ENCODE measurements at regions not wholly inside any gene's neighbourhood (a gene's known extent, or its start where the extent isn't known, plus 50 kb on each side); places are given as distances from the start of the nearest gene placed in this dataset.

GRCh38 chr12:92300777-92301176 is 155.1 kb upstream of the BTG1 start:
- Histone ChIP-seq H3K27ac (ENCODE audit: low read length) (no peak overlapping the region), H3K4me3 (ENCODE audit: low read length) (no peak overlapping the region), H3K27me3 (ENCODE audit: control insufficient read depth, insufficient read depth, low read length) (no peaks in the 10 kb centered on the region), H3K36me3 (ENCODE audit: control insufficient read depth, insufficient read depth, low read length) (no peaks in the 10 kb centered on the region), H3K9me3 (replicated peaks; ENCODE audit: control insufficient read depth, low read depth, low read length) (no peaks in the 10 kb centered on the region), H3K4me1 (ENCODE audit: control insufficient read depth, insufficient read depth, low read length) (peaks cover 2% of the 10 kb centered on the region)
- no CpG with 5 or more reads among the region's 2 CpGs for WGBS (ENCODE audit: insufficient coverage)
- no peak for DNase-seq

- H3K9me3 ChIP-seq (replicated peaks; ENCODE audit: control insufficient read depth, low read depth, low read length), result no peaks in the 10 kb centered on the region
- no peak for DNase-seq
- no peaks in the 10 kb centered on the region for H3K36me3 ChIP-seq (ENCODE audit: control insufficient read depth, insufficient read depth, low read length)
- H3K27me3 ChIP-seq (ENCODE audit: control insufficient read depth, insufficient read depth, low read length), result no peaks in the 10 kb centered on the region
- no peak overlapping the region for H3K27ac ChIP-seq (ENCODE audit: low read length)
- WGBS (ENCODE audit: insufficient coverage), result 94% methylated on average over 3 of the region's 3 CpGs
- H3K4me1 ChIP-seq (ENCODE audit: control insufficient read depth, insufficient read depth, low read length), result peaks cover 2% of the 10 kb centered on the region
- H3K4me3 ChIP-seq (ENCODE audit: low read length), result no peak overlapping the region
Measured at GRCh38 chr12:92299744-92300143, 154.1 kb upstream of the BTG1 start.

GRCh38 chr12:92299344-92299743 is 153.7 kb upstream of the BTG1 start:
- H3K9me3 ChIP-seq (replicated peaks; ENCODE audit: control insufficient read depth, low read depth, low read length), result no peaks in the 10 kb centered on the region
- H3K36me3 ChIP-seq (ENCODE audit: control insufficient read depth, insufficient read depth, low read length), result no peaks in the 10 kb centered on the region
- H3K4me3 ChIP-seq (ENCODE audit: low read length), result no peak overlapping the region
- WGBS (ENCODE audit: insufficient coverage), result 75% methylated on average over 1 of the region's 2 CpGs
- DNase-seq, result no peak
- H3K27ac ChIP-seq (ENCODE audit: low read length), result no peak overlapping the region
- H3K27me3 ChIP-seq (ENCODE audit: control insufficient read depth, insufficient read depth, low read length), result no peaks in the 10 kb centered on the region
- H3K4me1 ChIP-seq (ENCODE audit: control insufficient read depth, insufficient read depth, low read length), result no peaks in the 10 kb centered on the region

- Histone ChIP-seq H3K36me3 (ENCODE audit: control insufficient read depth, insufficient read depth, low read length) (no peaks in the 10 kb centered on the region), H3K27ac (ENCODE audit: low read length) (no peak overlapping the region), H3K27me3 (ENCODE audit: control insufficient read depth, insufficient read depth, low read length) (no peaks in the 10 kb centered on the region), H3K4me3 (ENCODE audit: low read length) (no peak overlapping the region), H3K4me1 (ENCODE audit: control insufficient read depth, insufficient read depth, low read length) (no peaks in the 10 kb centered on the region), H3K9me3 (replicated peaks; ENCODE audit: control insufficient read depth, low read depth, low read length) (no peaks in the 10 kb centered on the region)
- DNase-seq, result peak; percentile 26
- 71% methylated on average over 2 of the region's 8 CpGs for WGBS (ENCODE audit: insufficient coverage)
Measured at GRCh38 chr12:92297932-92298696, 152.5 kb upstream of the BTG1 start.

- H3K36me3 ChIP-seq (ENCODE audit: control insufficient read depth, insufficient read depth, low read length), result no peaks in the 10 kb centered on the region
- no peak for DNase-seq
- no peaks in the 10 kb centered on the region for H3K9me3 ChIP-seq (replicated peaks; ENCODE audit: control insufficient read depth, low read depth, low read length)
- no peaks in the 10 kb centered on the region for H3K4me1 ChIP-seq (ENCODE audit: control insufficient read depth, insufficient read depth, low read length)
- H3K27ac ChIP-seq (ENCODE audit: low read length), result no peak overlapping the region
- H3K27me3 ChIP-seq (ENCODE audit: control insufficient read depth, insufficient read depth, low read length), result no peaks in the 10 kb centered on the region
- no peak overlapping the region for H3K4me3 ChIP-seq (ENCODE audit: low read length)
- WGBS (ENCODE audit: insufficient coverage), result 73% methylated on average over 4 of the region's 4 CpGs
Measured at GRCh38 chr12:92297405-92297804, 151.8 kb upstream of the BTG1 start.

GRCh38 chr12:92295523-92295922 is 149.9 kb upstream of the BTG1 start:
- H3K27me3 ChIP-seq (ENCODE audit: control insufficient read depth, insufficient read depth, low read length), result no peaks in the 10 kb centered on the region
- H3K27ac ChIP-seq (ENCODE audit: low read length), result no peak overlapping the region
- H3K4me3 ChIP-seq (ENCODE audit: low read length), result no peak overlapping the region
- H3K4me1 ChIP-seq (ENCODE audit: control insufficient read depth, insufficient read depth, low read length), result no peaks in the 10 kb centered on the region
- WGBS (ENCODE audit: insufficient coverage), result 89% methylated on average over 3 of the region's 3 CpGs
- no peaks in the 10 kb centered on the region for H3K36me3 ChIP-seq (ENCODE audit: control insufficient read depth, insufficient read depth, low read length)
- no peaks in the 10 kb centered on the region for H3K9me3 ChIP-seq (replicated peaks; ENCODE audit: control insufficient read depth, low read depth, low read length)
- DNase-seq, result no peak

GRCh38 chr12:92294676-92295440 is 149.2 kb upstream of the BTG1 start:
- DNase-seq, result no peak
- no peaks in the 10 kb centered on the region for H3K4me1 ChIP-seq (ENCODE audit: control insufficient read depth, insufficient read depth, low read length)
- WGBS (ENCODE audit: insufficient coverage), result no CpG with 5 or more reads among the region's 4 CpGs
- no peak overlapping the region for H3K4me3 ChIP-seq (ENCODE audit: low read length)
- H3K36me3 ChIP-seq (ENCODE audit: control insufficient read depth, insufficient read depth, low read length), result no peaks in the 10 kb centered on the region
- H3K9me3 ChIP-seq (replicated peaks; ENCODE audit: control insufficient read depth, low read depth, low read length), result no peaks in the 10 kb centered on the region
- no peaks in the 10 kb centered on the region for H3K27me3 ChIP-seq (ENCODE audit: control insufficient read depth, insufficient read depth, low read length)
- H3K27ac ChIP-seq (ENCODE audit: low read length), result no peak overlapping the region

- Histone ChIP-seq H3K4me1 (ENCODE audit: control insufficient read depth, insufficient read depth, low read length) (no peaks in the 10 kb centered on the region), H3K27me3 (ENCODE audit: control insufficient read depth, insufficient read depth, low read length) (no peaks in the 10 kb centered on the region), H3K27ac (ENCODE audit: low read length) (no peak overlapping the region), H3K9me3 (replicated peaks; ENCODE audit: control insufficient read depth, low read depth, low read length) (no peaks in the 10 kb centered on the region), H3K4me3 (ENCODE audit: low read length) (no peak overlapping the region), H3K36me3 (ENCODE audit: control insufficient read depth, insufficient read depth, low read length) (no peaks in the 10 kb centered on the region)
- 60% methylated on average over 1 of the region's 4 CpGs for WGBS (ENCODE audit: insufficient coverage)
- no peak for DNase-seq
Measured at GRCh38 chr12:92292016-92292415, 146.4 kb upstream of the BTG1 start.

GRCh38 chr12:92290886-92291285 is 145.2 kb upstream of the BTG1 start:
- WGBS (ENCODE audit: insufficient coverage), result 67% methylated on average over 1 of the region's 1 CpG
- no peak for DNase-seq

GRCh38 chr12:92290350-92290695 is 144.7 kb upstream of the BTG1 start:
- no peaks in the 10 kb centered on the region for H3K9me3 ChIP-seq (replicated peaks; ENCODE audit: control insufficient read depth, low read depth, low read length)
- no peak for DNase-seq
- H3K4me3 ChIP-seq (ENCODE audit: low read length), result no peak overlapping the region
- WGBS (ENCODE audit: insufficient coverage), result 60% methylated on average over 1 of the region's 1 CpG
- H3K27me3 ChIP-seq (ENCODE audit: control insufficient read depth, insufficient read depth, low read length), result no peaks in the 10 kb centered on the region
- H3K4me1 ChIP-seq (ENCODE audit: control insufficient read depth, insufficient read depth, low read length), result no peaks in the 10 kb centered on the region
- no peak overlapping the region for H3K27ac ChIP-seq (ENCODE audit: low read length)
- H3K36me3 ChIP-seq (ENCODE audit: control insufficient read depth, insufficient read depth, low read length), result no peaks in the 10 kb centered on the region

More at GRCh38 chr12:92290886-92291285, 145.2 kb upstream of the BTG1 start:
- H3K4me3 ChIP-seq (ENCODE audit: low read length), result no peak overlapping the region
- H3K9me3 ChIP-seq (replicated peaks; ENCODE audit: control insufficient read depth, low read depth, low read length), result no peaks in the 10 kb centered on the region
- H3K27ac ChIP-seq (ENCODE audit: low read length), result no peak overlapping the region
- H3K36me3 ChIP-seq (ENCODE audit: control insufficient read depth, insufficient read depth, low read length), result no peaks in the 10 kb centered on the region
- H3K27me3 ChIP-seq (ENCODE audit: control insufficient read depth, insufficient read depth, low read length), result no peaks in the 10 kb centered on the region
- H3K4me1 ChIP-seq (ENCODE audit: control insufficient read depth, insufficient read depth, low read length), result no peaks in the 10 kb centered on the region

All from muscle of leg (tissue), 3 donors.